DND-41 (cell line): ENCODE measurements at regions not wholly inside any gene's neighbourhood (a gene's known extent, or its start where the extent isn't known, plus 50 kb on each side); places are given as distances from the start of the nearest gene placed in this dataset.

ENCODE experiments used
- ATAC-seq: fragments of 200-7000 bp; cut with Tn5 transposase; 3 replicates; pipeline ENCODE4 v1.9.1; 2021; ENCODE audit warnings: low read depth; ENCODE audit not compliant: insufficient read depth
- DNase-seq: peaks from one replicate; pipeline ENCODE4 v3.0.0-alpha.2; 2020
- H2AFZ ChIP-seq: 2 replicates; pipeline ENCODE4 v1.6.0; 2012; ENCODE audit warnings: low read depth, low read length
- H3K27ac ChIP-seq: 2 replicates; pipeline ENCODE4 v1.5.1; 2012; ENCODE audit warnings: low read length, inconsistent platforms
- H3K27me3 ChIP-seq: fragments of 200-600 bp; sonication (generic); 2 replicates; pipeline ENCODE4 v1.6.0; 2012; ENCODE audit warnings: low read length, mild to moderate bottlenecking, inconsistent platforms; ENCODE audit not compliant: insufficient read depth, poor library complexity
- H3K36me3 ChIP-seq: 2 replicates; pipeline ENCODE4 v1.5.1; 2012; ENCODE audit warnings: low read length, inconsistent platforms; ENCODE audit not compliant: insufficient read depth
- H3K4me1 ChIP-seq: 2 replicates; pipeline ENCODE4 v1.5.1; 2012; ENCODE audit warnings: mild to moderate bottlenecking, low read length; ENCODE audit not compliant: insufficient read depth
- H3K4me2 ChIP-seq: 2 replicates; pipeline ENCODE4 v1.6.0; 2012; ENCODE audit warnings: mild to moderate bottlenecking, moderate library complexity, low read length, inconsistent platforms; ENCODE audit not compliant: insufficient read depth
- H3K4me3 ChIP-seq, 2 experiments: fragments of 200-600 bp in 1 of 2; shearing (Covaris generic) in 1 of 2; 2 replicates each; pipeline ENCODE4 v1.5.1; 2012 to 2016; ENCODE audit warnings: inconsistent platforms in 2 of 2, low read length in 2 of 2, mild to moderate bottlenecking in 2 of 2, low read depth in 1 of 2, moderate library complexity in 1 of 2
- H3K79me2 ChIP-seq: 2 replicates; pipeline ENCODE4 v1.6.0; 2012; ENCODE audit warnings: low read length, inconsistent platforms; ENCODE audit not compliant: insufficient read depth
- H3K9ac ChIP-seq: 2 replicates; pipeline ENCODE4 v1.6.0; 2012; ENCODE audit warnings: low read depth, mild to moderate bottlenecking, inconsistent platforms, low read length, moderate library complexity
- H3K9me3 ChIP-seq: 2 replicates; pipeline ENCODE4 v1.5.1; 2012; ENCODE audit warnings: low read length, moderate library complexity, mild to moderate bottlenecking, inconsistent platforms; ENCODE audit not compliant: insufficient read depth, severe bottlenecking
- H4K20me1 ChIP-seq: 2 replicates; pipeline ENCODE4 v1.6.0; 2012; ENCODE audit warnings: low read length; ENCODE audit not compliant: insufficient read depth
- CTCF ChIP-seq: IDR thresholded peaks from 2 replicates; pipeline ENCODE4 v1.5.1; 2012; ENCODE audit warnings: borderline replicate concordance, low read length, moderate library complexity, mild to moderate bottlenecking; ENCODE audit not compliant: poor library complexity, severe bottlenecking; ENCODE audit errors: extremely low read depth
- EZH2 ChIP-seq: IDR thresholded peaks from 3 replicates; pipeline ENCODE4 v1.6.1; 2012; ENCODE audit warnings: borderline replicate concordance, low read depth, mild to moderate bottlenecking, moderate library complexity, low read length, inconsistent platforms; ENCODE audit not compliant: severe bottlenecking

GRCh38 chr9:13493697-13494096, 214.2 kb upstream of the MPDZ start:
- Histone ChIP-seq H3K9ac (no peak overlapping the region), H3K79me2 (no peaks in the 10 kb centered on the region), H3K9me3 (no peaks in the 10 kb centered on the region), H3K4me3 (no peak overlapping the region), H3K4me2 (no peak overlapping the region), H3K4me1 (no peaks in the 10 kb centered on the region), H3K27me3 (no peaks in the 10 kb centered on the region), H3K27ac (no peak overlapping the region), H3K36me3 (no peaks in the 10 kb centered on the region), H2AFZ (no peak overlapping the region), H4K20me1 (no peaks in the 10 kb centered on the region)
- TF ChIP-seq EZH2 (no peak), CTCF (no peak)
- DNase-seq (no peak), ATAC-seq (no peak)

GRCh38 chr9:13491493-13492424, 212.3 kb upstream of the MPDZ start:
- no peak for DNase-seq
- H3K9me3 ChIP-seq, result no peaks in the 10 kb centered on the region
- no peaks in the 10 kb centered on the region for H3K36me3 ChIP-seq
- no peaks in the 10 kb centered on the region for H3K4me1 ChIP-seq
- H2AFZ ChIP-seq, result no peak overlapping the region
- H3K79me2 ChIP-seq, result no peaks in the 10 kb centered on the region
- no peak overlapping the region for H3K4me3 ChIP-seq
- no peaks in the 10 kb centered on the region for H3K27me3 ChIP-seq
- TF ChIP-seq CTCF, result no peak
- TF ChIP-seq EZH2, result no peak
- H4K20me1 ChIP-seq, result no peaks in the 10 kb centered on the region
- ATAC-seq, result no peak
- no peak overlapping the region for H3K9ac ChIP-seq
- no peak overlapping the region for H3K4me2 ChIP-seq
- H3K27ac ChIP-seq, result no peak overlapping the region

GRCh38 chr9:13491138-13491492, 211.6 kb upstream of the MPDZ start:
- Histone ChIP-seq H4K20me1 (no peaks in the 10 kb centered on the region), H3K9me3 (no peaks in the 10 kb centered on the region), H3K27ac (no peak overlapping the region), H3K36me3 (no peaks in the 10 kb centered on the region), H3K79me2 (no peaks in the 10 kb centered on the region), H3K4me1 (no peaks in the 10 kb centered on the region), H3K27me3 (no peaks in the 10 kb centered on the region), H3K4me2 (no peak overlapping the region), H3K4me3 (no peak overlapping the region), H2AFZ (no peak overlapping the region), H3K9ac (no peak overlapping the region)
- ATAC-seq (no peak), DNase-seq (no peak)
- TF ChIP-seq CTCF, result no peak
- TF ChIP-seq EZH2, result no peak

- TF ChIP-seq EZH2 (no peak), CTCF (no peak)
- ATAC-seq, result no peak
- Histone ChIP-seq H3K27ac (no peak overlapping the region), H3K27me3 (no peaks in the 10 kb centered on the region), H3K9me3 (no peaks in the 10 kb centered on the region), H3K4me2 (no peak overlapping the region), H3K36me3 (no peaks in the 10 kb centered on the region), H3K4me3 (no peak overlapping the region), H3K79me2 (no peaks in the 10 kb centered on the region), H2AFZ (no peak overlapping the region), H4K20me1 (no peaks in the 10 kb centered on the region), H3K4me1 (no peaks in the 10 kb centered on the region), H3K9ac (no peak overlapping the region)
- DNase-seq, result no peak
These were observed 208.4 kb upstream of the MPDZ start for GRCh38 chr9:13487936-13488335.
